GM12878 (cell line): ENCODE measurements at regions not wholly inside any gene's neighbourhood (a gene's known extent, or its start where the extent isn't known, plus 50 kb on each side); places are given as distances from the start of the nearest gene placed in this dataset.

ENCODE experiments used
- ATAC-seq: fragments of 200-7000 bp; cut with Tn5 transposase; 3 replicates; pipeline ENCODE4 v1.9.1; 2020; ENCODE audit warnings: mild to moderate bottlenecking, moderate library complexity
- BruUV-seq: library from RNA; stranded (reverse); fragments of 400-500 nt; replicated peaks from 2 replicates; lab custom pipeline; 2021; lab: Mats Ljungman, UMichigan
- CTCF ChIA-PET: fragments of 300-600 bp; sonication (Branson Sonifier 250); formaldehyde crosslinking; extraction: SDS; loops from one replicate; lab custom pipeline; 2021; ENCODE audit warnings: inconsistent platforms; lab: Yijun Ruan, JAX
- POLR2A ChIA-PET: fragments of 350-600 bp; formaldehyde crosslinking; extraction: SDS; loops from one replicate; lab custom pipeline; 2021; ENCODE audit warnings: inconsistent platforms; lab: Charles Lee
- RAD21 ChIA-PET: fragments of 300-600 bp; sonication (Branson Sonifier 250); formaldehyde crosslinking; loops from one replicate; lab custom pipeline; 2023; ENCODE audit warnings: antibody characterized with exemption; ENCODE audit not compliant: unreplicated experiment; lab: Charles Lee
- SMC1A ChIA-PET: fragments of 300-600 bp; sonication (Branson Sonifier 250); formaldehyde crosslinking; loops from one replicate; lab custom pipeline; 2023; ENCODE audit not compliant: unreplicated experiment, uncharacterized antibody; lab: Charles Lee
- DNase-seq: peaks from one replicate; pipeline ENCODE4 v3.0.0-alpha.2; 2011; ENCODE audit warnings: low read depth, low spot score
- FAIRE-seq: peaks from 3 replicates; lab custom pipeline; 2011; peaks lifted over from hg19 to GRCh38; lab: Jason Lieb, UNC
- H2AFZ ChIP-seq: 2 replicates; pipeline ENCODE4 v1.6.0; 2011; ENCODE audit warnings: low read depth, low read length, control low read depth; ENCODE audit not compliant: control insufficient read depth
- H3K27ac ChIP-seq: 2 replicates; pipeline ENCODE4 v1.5.1; 2011; ENCODE audit warnings: control low read depth; ENCODE audit not compliant: control insufficient read depth, insufficient read depth
- H3K27me3 ChIP-seq, 2 experiments: replicated peaks in 1 of 2; 2 replicates each; pipeline versions ENCODE4 v1.6.0 to v1.6.1; 2011; ENCODE audit warnings: low read length in 1 of 2; ENCODE audit not compliant: control insufficient read depth in 2 of 2, insufficient read depth in 2 of 2
- H3K36me3 ChIP-seq, 2 experiments: 2 replicates each; pipeline ENCODE4 v1.5.1; 2011; ENCODE audit warnings: low read length in 1 of 2; ENCODE audit not compliant: control insufficient read depth in 2 of 2, insufficient read depth in 2 of 2
- H3K4me1 ChIP-seq: 2 replicates; pipeline ENCODE4 v1.6.1; 2011; ENCODE audit warnings: mild to moderate bottlenecking, low read length, moderate library complexity, mixed read lengths; ENCODE audit not compliant: control insufficient read depth, insufficient read depth
- H3K4me2 ChIP-seq: 2 replicates; pipeline ENCODE4 v1.6.0; 2011; ENCODE audit warnings: control low read depth; ENCODE audit not compliant: control insufficient read depth, insufficient read depth
- H3K4me3 ChIP-seq: fragments of 200-600 bp; sonication (generic); 2 replicates; pipeline ENCODE4 v1.5.1; 2016
- H3K79me2 ChIP-seq: 2 replicates; pipeline ENCODE4 v1.6.0; 2011; ENCODE audit warnings: low read length; ENCODE audit not compliant: control insufficient read depth, insufficient read depth
- H3K9ac ChIP-seq: 2 replicates; pipeline ENCODE4 v1.8.0; 2011; ENCODE audit warnings: low read length, control low read depth, mixed read lengths; ENCODE audit not compliant: control insufficient read depth, insufficient read depth
- H3K9me3 ChIP-seq: replicated peaks from 3 replicates; pipeline ENCODE4 v1.5.1; 2011; ENCODE audit warnings: mild to moderate bottlenecking, low read length; ENCODE audit not compliant: control insufficient read depth, insufficient read depth
- H4K20me1 ChIP-seq: 2 replicates; pipeline ENCODE4 v1.6.0; 2011; ENCODE audit not compliant: control insufficient read depth, insufficient read depth
- BCL3 ChIP-seq: IDR thresholded peaks from 2 replicates; pipeline ENCODE4 v1.6.1; 2011; ENCODE audit warnings: borderline replicate concordance, low read depth, mild to moderate bottlenecking, moderate library complexity, low read length; ENCODE audit not compliant: insufficient read depth, poor library complexity, severe bottlenecking
- ESRRA ChIP-seq: IDR thresholded peaks from 2 replicates; pipeline ENCODE4 v1.6.1; 2012; ENCODE audit warnings: mild to moderate bottlenecking, low read length, improper control_type of control experiment
- ETV6 ChIP-seq, 2 experiments: fragments of 450-650 bp in 1 of 2; IDR thresholded peaks in 1 of 2; conservative IDR thresholded peaks in 1 of 2; 2 replicates each; pipeline ENCODE4 v1.6.1; 2014; ENCODE audit warnings: antibody characterized with exemption in 1 of 2, borderline replicate concordance in 1 of 2, low read depth in 1 of 2, mild to moderate bottlenecking in 1 of 2, moderate library complexity in 1 of 2
- FOXM1 ChIP-seq: IDR thresholded peaks from 2 replicates; pipeline ENCODE4 v1.6.1; 2012; ENCODE audit warnings: low read depth, mild to moderate bottlenecking, inconsistent platforms, low read length, moderate library complexity
- IKZF2 ChIP-seq, 2 experiments: fragments of 450-650 bp; IDR thresholded peaks; 2 replicates each; pipeline ENCODE4 v1.6.1; 2017; ENCODE audit warnings: mild to moderate bottlenecking in 2 of 2, moderate library complexity in 2 of 2
- IRF5 ChIP-seq: fragments of 450-650 bp; IDR thresholded peaks from 2 replicates; pipeline ENCODE4 v1.6.1; 2017; ENCODE audit warnings: borderline replicate concordance
- KLF5 ChIP-seq: fragments of 450-650 bp; IDR thresholded peaks from 2 replicates; pipeline ENCODE4 v1.6.1; 2014; ENCODE audit warnings: mild to moderate bottlenecking; ENCODE audit not compliant: partially characterized antibody
- MXI1 ChIP-seq: fragments of 150-350 bp; IDR thresholded peaks from 2 replicates; pipeline ENCODE4 v1.6.1; 2011; ENCODE audit warnings: low read depth, mild to moderate bottlenecking, inconsistent platforms, low read length, improper control_type of control experiment
- NR2C2 ChIP-seq: IDR thresholded peaks from 2 replicates; pipeline ENCODE4 v1.6.1; 2011; ENCODE audit warnings: borderline replicate concordance, low read depth; ENCODE audit not compliant: control insufficient read depth, insufficient read length
- PBX3 ChIP-seq: IDR thresholded peaks from 2 replicates; pipeline ENCODE4 v1.6.1; 2011; ENCODE audit warnings: mild to moderate bottlenecking, low read depth, low read length, moderate library complexity; ENCODE audit not compliant: insufficient replicate concordance
- RBBP5 ChIP-seq: fragments of 200-600 bp; sonication (generic); conservative IDR thresholded peaks from 2 replicates; pipeline ENCODE4 v1.6.1; 2016
- SMC3 ChIP-seq: IDR thresholded peaks from 2 replicates; pipeline ENCODE4 v1.6.1; 2011; ENCODE audit warnings: low read length, improper control_type of control experiment, borderline replicate concordance
- SPI1 ChIP-seq: IDR thresholded peaks from 2 replicates; pipeline ENCODE4 v1.6.1; 2011; ENCODE audit warnings: low read depth, mild to moderate bottlenecking, low read length, moderate library complexity, borderline replicate concordance; ENCODE audit not compliant: insufficient read depth
- TCF12 ChIP-seq: IDR thresholded peaks from 2 replicates; pipeline ENCODE4 v1.6.1; 2011; ENCODE audit warnings: low read depth, mild to moderate bottlenecking, low read length
- ZBTB11 ChIP-seq: fragments of 450-650 bp; formaldehyde crosslinking; IDR thresholded peaks from 2 replicates; pipeline ENCODE4 v1.5.0; 2022; ENCODE audit warnings: mild to moderate bottlenecking, missing genetic modification characterization
- ZNF207 ChIP-seq: fragments of 450-650 bp; IDR thresholded peaks from 2 replicates; pipeline ENCODE4 v1.6.1; 2014; ENCODE audit warnings: antibody characterized with exemption, mild to moderate bottlenecking, borderline replicate concordance
- ZNF384 ChIP-seq: IDR thresholded peaks from 2 replicates; pipeline ENCODE4 v1.6.1; 2012; ENCODE audit warnings: low read depth, mild to moderate bottlenecking, low read length, improper control_type of control experiment, borderline replicate concordance
- WGBS: methylation state at CpG from one replicate; pipeline ENCODE4 v1.1.6; 2016; ENCODE audit warnings: low lambda C conversion rate; ENCODE audit not compliant: insufficient replicate concordance, insufficient coverage; ENCODE audit errors: missing lambda C conversion rate; 5-methylcytosine and 5-hydroxymethylcytosine counted together
- in situ Hi-C: fragments of 300-500 bp; cut with MboI; formaldehyde crosslinking; loops from 9 replicates; pipeline ENCODE4 v1.14.3; 2018; ENCODE audit warnings: mixed read lengths
- intact Hi-C: fragments of 100-400 bp; cut with micrococcal nuclease; formaldehyde crosslinking; loops from one replicate; pipeline ENCODE4 v1.14.2; 2022; ENCODE audit not compliant: unreplicated experiment

- ATAC-seq (no peak), FAIRE-seq (no peak), DNase-seq (no peak)
- POLR2A ChIA-PET: no interaction called here
- no peak overlapping the region for H3K9ac ChIP-seq
- BruUV-seq: no TSS peak
- no peak overlapping the region for H2AFZ ChIP-seq
- 0% methylated on average over 2 of the region's 2 CpGs for WGBS
- in situ Hi-C loops: no loop called here
- H3K4me3 ChIP-seq: no peak overlapping the region
- H3K79me2 ChIP-seq: no peaks in the 10 kb centered on the region
- SMC1A ChIA-PET: no interaction called here
- no peaks in the 10 kb centered on the region for H3K27me3 ChIP-seq
- no peaks in the 10 kb centered on the region for H3K9me3 ChIP-seq
- CTCF ChIA-PET: no interaction called here
- RAD21 ChIA-PET: no interaction called here
- intact Hi-C loops: no loop called here
- H3K36me3 ChIP-seq: no peaks in the 10 kb centered on the region
- H3K27ac ChIP-seq: no peak overlapping the region
- H4K20me1 ChIP-seq: no peaks in the 10 kb centered on the region
- no peaks in the 10 kb centered on the region for H3K4me1 ChIP-seq
- no peak overlapping the region for H3K4me2 ChIP-seq
- TF ChIP-seq SMC3 (no peak), ZNF207 (no peak), ZNF384 (no peak), FOXM1 (no peak), SPI1 (no peak), ETV6 (conservative IDR thresholded peaks at IDR 0.05 in 1 of 2, IDR thresholded peaks at IDR 0.05 in 1 of 2; ENCODE audit: borderline replicate concordance in 1 of 2, low read depth in 1 of 2) (no peak), TCF12 (no peak), BCL3 (no peak), ZBTB11 (CRISPR knock-in tag) (no peak), PBX3 (no peak), NR2C2 (no peak), KLF5 (no peak), MXI1 (no peak), IKZF2 (IDR thresholded peaks at IDR 0.05) (no peak), RBBP5 (no peak), ESRRA (no peak), IRF5 (no peak)
Measured at GRCh38 chr6:23306251-23306950, 737.0 kb downstream of the HDGFL1 start.
